A549 (cell line): ENCODE measurements at regions not wholly inside any gene's neighbourhood (a gene's known extent, or its start where the extent isn't known, plus 50 kb on each side); places are given as distances from the start of the nearest gene placed in this dataset.

Experiments used
- ATAC-seq, 2 experiments: fragments of 200-7000 bp in 1 of 2; fragments of >200 bp in 1 of 2; cut with Nextera tagmentation in 1 of 2; cut with Tn5 transposase in 1 of 2; 3 replicates each; pipeline versions ENCODE4 v1.8.0 to v1.9.1; 2018 to 2020; ENCODE audit warnings: mild to moderate bottlenecking in 1 of 2, moderate library complexity in 1 of 2
- CTCF ChIA-PET: fragments of 300-600 bp; sonication (Branson Sonifier 250); formaldehyde crosslinking; extraction: SDS; loops from one replicate; lab custom pipeline; 2021; ENCODE audit warnings: antibody characterized with exemption, inconsistent platforms; lab: Yijun Ruan, JAX
- POLR2A ChIA-PET: fragments of 350-600 bp; formaldehyde crosslinking; extraction: SDS; loops from one replicate; lab custom pipeline; 2021; ENCODE audit warnings: antibody characterized with exemption, inconsistent platforms; lab: Yijun Ruan, JAX
- DNase-seq, 2 experiments: peaks; one replicate each; pipeline versions ENCODE4 v3.0.0 to v3.0.0-alpha.2; 2011 to 2016; ENCODE audit warnings: low read depth in 1 of 2, low spot score in 1 of 2
- FAIRE-seq: peaks from 2 replicates; lab custom pipeline; 2011; peaks lifted over from hg19 to GRCh38; lab: Jason Lieb, UNC
- H3K27ac ChIP-seq, 2 experiments: fragments of >200 bp; sonication (Bioruptor Twin); formaldehyde crosslinking; 3 replicates each; pipeline ENCODE4 v1.5.1; 2016 to 2017
- H3K4me1 ChIP-seq: fragments of >200 bp; sonication (Bioruptor Twin); formaldehyde crosslinking; 3 replicates; pipeline ENCODE4 v1.6.1; 2016
- H3K4me2 ChIP-seq: fragments of >200 bp; sonication (Bioruptor Twin); formaldehyde crosslinking; 3 replicates; pipeline ENCODE4 v1.6.1; 2016
- H3K4me3 ChIP-seq: fragments of >200 bp; sonication (Bioruptor Twin); formaldehyde crosslinking; 3 replicates; pipeline ENCODE4 v1.5.1; 2016
- H3K9me3 ChIP-seq: fragments of >200 bp; sonication (Bioruptor Twin); formaldehyde crosslinking; 3 replicates; pipeline ENCODE4 v1.6.1; 2016
- BHLHE40 ChIP-seq: IDR thresholded peaks from 2 replicates; pipeline ENCODE4 v1.6.1; 2012; ENCODE audit warnings: low read depth, low read length, inconsistent platforms
- CBX8 ChIP-seq: fragments of 200-600 bp; sonication (generic); IDR thresholded peaks from 2 replicates; pipeline ENCODE4 v1.6.1; 2016
- CHD2 ChIP-seq: fragments of 150-350 bp; IDR thresholded peaks from 2 replicates; pipeline ENCODE4 v1.6.1; 2014; ENCODE audit warnings: low read length; ENCODE audit not compliant: partially characterized antibody
- FOSL2 ChIP-seq, 2 experiments: fragments of 450-650 bp in 1 of 2; fragments of >200 bp in 1 of 2; sonication (Bioruptor Twin) in 1 of 2; formaldehyde crosslinking; IDR thresholded peaks; 2 replicates each; pipeline versions ENCODE4 v1.5.0 to v1.6.1; 2016 to 2020; ENCODE audit warnings: mild to moderate bottlenecking in 1 of 2, moderate library complexity in 1 of 2
- GATA3 ChIP-seq: IDR thresholded peaks from 2 replicates; pipeline ENCODE4 v1.6.1; 2012; ENCODE audit warnings: borderline replicate concordance
- HDAC2 ChIP-seq: fragments of 200-600 bp; sonication (generic); IDR thresholded peaks from 2 replicates; pipeline ENCODE4 v1.6.1; 2016
- HOXB13 ChIP-seq: fragments of 250-450 bp; sonication (Bioruptor Pico); IDR thresholded peaks from 2 replicates; pipeline ENCODE4 v1.5.0; 2020; ENCODE audit warnings: low read depth, mild to moderate bottlenecking, moderate library complexity
- HOXB5 ChIP-seq: fragments of 250-450 bp; sonication (Bioruptor Pico); IDR thresholded peaks from 2 replicates; pipeline ENCODE4 v1.5.0; 2020; ENCODE audit warnings: mild to moderate bottlenecking, moderate library complexity
- MAZ ChIP-seq: fragments of 150-350 bp; IDR thresholded peaks from 2 replicates; pipeline ENCODE4 v1.6.1; 2014; ENCODE audit warnings: antibody characterized with exemption, low read depth, low read length, borderline replicate concordance
- PHF8 ChIP-seq: fragments of 200-600 bp; sonication (generic); IDR thresholded peaks from 2 replicates; pipeline ENCODE4 v1.6.1; 2016; ENCODE audit warnings: low read depth, mild to moderate bottlenecking, antibody characterized with exemption, moderate library complexity, borderline replicate concordance
- POLR2AphosphoS2 ChIP-seq: conservative IDR thresholded peaks from 2 replicates; pipeline ENCODE4 v1.6.1; 2012; ENCODE audit warnings: low read length, improper control_type of control experiment, inconsistent platforms
- RAD21 ChIP-seq, 2 experiments: fragments of >200 bp in 1 of 2; sonication (Bioruptor Twin) in 1 of 2; formaldehyde crosslinking in 1 of 2; IDR thresholded peaks in 1 of 2; conservative IDR thresholded peaks in 1 of 2; 2 replicates in 1 of 2; 3 replicates in 1 of 2; pipeline ENCODE4 v1.6.1; 2012 to 2018; ENCODE audit warnings: inconsistent platforms in 1 of 2
- RCOR1 ChIP-seq: fragments of 150-350 bp; IDR thresholded peaks from 2 replicates; pipeline ENCODE4 v1.6.1; 2014; ENCODE audit warnings: antibody characterized with exemption, low read length, low read depth
- RFX5 ChIP-seq: fragments of 450-650 bp; IDR thresholded peaks from 2 replicates; pipeline ENCODE4 v1.7.1; 2014; ENCODE audit warnings: antibody characterized with exemption, mild to moderate bottlenecking, moderate library complexity
- RNF2 ChIP-seq: fragments of 200-600 bp; sonication (generic); IDR thresholded peaks from 2 replicates; pipeline ENCODE4 v1.6.1; 2016; ENCODE audit warnings: low read depth, mild to moderate bottlenecking, antibody characterized with exemption, moderate library complexity, borderline replicate concordance
- SREBF2 ChIP-seq: fragments of 450-650 bp; IDR thresholded peaks from 2 replicates; pipeline ENCODE4 v1.6.1; 2014; ENCODE audit warnings: mild to moderate bottlenecking, moderate library complexity
- TFCP2L1 ChIP-seq: fragments of 250-450 bp; sonication (Bioruptor Pico); IDR thresholded peaks from 2 replicates; pipeline ENCODE4 v1.5.0; 2021; ENCODE audit warnings: mild to moderate bottlenecking
- ZFP36 ChIP-seq: fragments of 450-650 bp; IDR thresholded peaks from 2 replicates; pipeline ENCODE4 v1.6.1; 2014; ENCODE audit warnings: borderline replicate concordance; ENCODE audit not compliant: partially characterized antibody
- ZNF302 ChIP-seq: fragments of 250-450 bp; sonication (Bioruptor Pico); IDR thresholded peaks from 2 replicates; pipeline ENCODE4 v1.9.0; 2021; ENCODE audit warnings: inconsistent platforms, mild to moderate bottlenecking, moderate library complexity
- ZSCAN20 ChIP-seq: fragments of 250-450 bp; sonication (Bioruptor Pico); IDR thresholded peaks from 2 replicates; pipeline ENCODE4 v1.8.0; 2022; ENCODE audit warnings: mild to moderate bottlenecking, moderate library complexity
- WGBS: methylation state at CpG from one replicate; pipeline ENCODE4 v1.1.6; 2017; ENCODE audit errors: missing lambda C conversion rate; 5-methylcytosine and 5-hydroxymethylcytosine counted together
- TF ChIP-seq, protein P1 (sequence below): fragments of 450-650 bp; IDR thresholded peaks from 2 replicates; pipeline ENCODE4 v1.6.1; 2014; ENCODE audit warnings: antibody characterized with exemption
- TF ChIP-seq, protein P2 (sequence below): fragments of >200 bp; sonication (Bioruptor Twin); formaldehyde crosslinking; IDR thresholded peaks from 3 replicates; pipeline ENCODE4 v1.6.1; 2016

DNA sequence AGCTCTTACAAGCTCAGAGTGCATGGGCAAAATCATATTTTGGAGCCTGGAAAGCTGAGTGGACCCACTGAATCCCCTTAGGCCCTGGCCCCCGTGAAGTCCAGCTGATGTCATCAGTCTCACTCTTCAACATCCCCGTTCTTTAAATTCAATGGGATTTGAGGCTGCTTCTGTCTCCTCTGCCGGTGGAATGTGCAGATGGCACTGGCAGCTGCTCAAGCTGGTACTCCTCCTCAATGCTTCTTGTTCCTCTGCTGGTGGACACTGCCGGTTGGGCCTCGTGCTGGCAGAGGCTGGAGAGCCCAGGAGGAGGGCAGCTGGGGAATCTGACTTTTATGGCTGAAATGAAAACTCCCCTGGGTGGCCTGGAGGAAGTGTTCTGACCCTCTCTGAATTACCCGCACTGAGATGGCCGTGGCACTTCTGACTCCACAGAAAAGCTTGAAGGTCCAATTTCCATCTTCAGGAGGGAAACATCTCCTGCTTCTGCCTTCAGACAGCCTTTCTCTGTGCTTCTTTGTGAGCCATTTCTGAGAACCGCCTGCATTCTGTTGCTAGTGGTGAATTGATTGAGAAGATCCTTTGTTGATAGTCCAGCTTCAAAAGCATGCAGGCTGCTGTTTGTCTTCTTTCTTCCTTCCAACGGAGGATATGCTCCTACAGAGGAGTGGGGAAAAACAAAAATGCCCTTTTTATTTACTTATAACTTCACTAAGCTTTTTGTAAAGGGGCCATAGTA is 298.9 kb downstream of the TMEM38B start:
- no peaks in the 10 kb centered on the region for H3K4me1 ChIP-seq
- ChIA-PET POLR2A (no interaction called here), CTCF (interaction anchor here (1.0 kb wide), 1 partner anchor 9 kb away, joined by 4 read pairs; no protein-coding TSS in a partner anchor)
- H3K4me3 ChIP-seq, result no peak overlapping the region
- no peak overlapping the region for H3K27ac ChIP-seq
- TF ChIP-seq CBX8 (no peak), SREBF2 (no peak), HOXB13 (no peak), ZSCAN20 (no peak), RAD21 (conservative IDR thresholded peaks at IDR 0.05 in 1 of 2, IDR thresholded peaks at IDR 0.05 in 1 of 2) (no peak), RCOR1 (no peak), GATA3 (no peak), PHF8 (no peak), FOSL2 (IDR thresholded peaks at IDR 0.05) (no peak), FOSL2 (CRISPR knock-in tag; IDR thresholded peaks at IDR 0.05) (no peak), HOXB5 (no peak), RNF2 (no peak), MAZ (no peak), RFX5 (no peak), ZFP36 (no peak)
- TF ChIP-seq, protein P1, sequence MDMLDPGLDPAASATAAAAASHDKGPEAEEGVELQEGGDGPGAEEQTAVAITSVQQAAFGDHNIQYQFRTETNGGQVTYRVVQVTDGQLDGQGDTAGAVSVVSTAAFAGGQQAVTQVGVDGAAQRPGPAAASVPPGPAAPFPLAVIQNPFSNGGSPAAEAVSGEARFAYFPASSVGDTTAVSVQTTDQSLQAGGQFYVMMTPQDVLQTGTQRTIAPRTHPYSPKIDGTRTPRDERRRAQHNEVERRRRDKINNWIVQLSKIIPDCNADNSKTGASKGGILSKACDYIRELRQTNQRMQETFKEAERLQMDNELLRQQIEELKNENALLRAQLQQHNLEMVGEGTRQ, result no peak
- no peaks in the 10 kb centered on the region for H3K9me3 ChIP-seq
- DNase-seq (no peak), ATAC-seq (no peak), FAIRE-seq (no peak)
- no peak overlapping the region for H3K4me2 ChIP-seq
- 24% methylated on average over 6 of the region's 9 CpGs for WGBS

DNA sequence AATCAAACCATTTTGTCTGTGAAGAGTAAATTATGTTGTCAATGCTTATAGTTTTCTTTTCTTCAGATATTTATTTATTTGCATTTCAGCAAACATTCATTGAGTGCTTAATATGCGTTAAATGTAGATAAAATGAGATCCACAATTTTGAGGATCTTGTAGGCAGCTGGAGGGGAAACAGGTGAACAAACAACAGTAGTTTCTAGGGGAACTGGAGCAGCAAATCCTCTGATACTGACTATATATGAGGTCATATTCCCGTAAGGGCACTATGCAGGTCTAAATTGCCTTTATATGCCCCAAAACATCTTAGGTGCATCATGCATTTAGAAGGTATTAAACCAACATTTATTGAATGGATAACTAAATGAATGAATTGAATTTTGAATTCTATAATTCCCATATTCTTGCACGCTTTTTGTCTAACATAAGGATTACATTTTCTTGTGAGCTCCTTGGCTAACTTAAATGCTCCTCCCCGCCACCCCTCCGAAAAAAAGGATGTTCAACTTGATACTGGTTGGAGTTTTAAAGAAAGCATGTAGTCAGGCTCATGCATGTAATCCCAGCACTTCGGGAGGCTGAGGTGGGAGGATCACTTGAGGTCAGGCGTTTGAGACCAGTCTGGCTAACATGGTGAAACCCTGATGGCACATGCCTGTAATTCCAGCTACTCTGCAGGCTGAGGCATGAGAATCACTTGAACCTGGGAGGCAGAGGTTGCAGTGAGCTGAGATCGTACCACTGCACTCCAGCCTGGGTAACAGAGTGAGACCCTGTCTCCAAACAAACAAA is 299.8 kb downstream of the TMEM38B start:
- H3K4me2 ChIP-seq, result no peak overlapping the region
- H3K4me3 ChIP-seq, result no peak overlapping the region
- WGBS, result 24% methylated on average over 8 of the region's 8 CpGs
- POLR2A ChIA-PET, result no interaction called here
- TF ChIP-seq, protein P2, sequence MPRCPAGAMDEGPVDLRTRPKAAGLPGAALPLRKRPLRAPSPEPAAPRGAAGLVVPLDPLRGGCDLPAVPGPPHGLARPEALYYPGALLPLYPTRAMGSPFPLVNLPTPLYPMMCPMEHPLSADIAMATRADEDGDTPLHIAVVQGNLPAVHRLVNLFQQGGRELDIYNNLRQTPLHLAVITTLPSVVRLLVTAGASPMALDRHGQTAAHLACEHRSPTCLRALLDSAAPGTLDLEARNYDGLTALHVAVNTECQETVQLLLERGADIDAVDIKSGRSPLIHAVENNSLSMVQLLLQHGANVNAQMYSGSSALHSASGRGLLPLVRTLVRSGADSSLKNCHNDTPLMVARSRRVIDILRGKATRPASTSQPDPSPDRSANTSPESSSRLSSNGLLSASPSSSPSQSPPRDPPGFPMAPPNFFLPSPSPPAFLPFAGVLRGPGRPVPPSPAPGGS, result no peak
- TF ChIP-seq HDAC2 (no peak), ZNF302 (CRISPR knock-in tag) (no peak), CBX8 (no peak), BHLHE40 (no peak), CHD2 (no peak), POLR2AphosphoS2 (no peak), TFCP2L1 (CRISPR knock-in tag) (no peak)
- no peak overlapping the region for H3K27ac ChIP-seq
- no peaks in the 10 kb centered on the region for H3K4me1 ChIP-seq
- H3K9me3 ChIP-seq, result no peaks in the 10 kb centered on the region
- DNase-seq (no peak), ATAC-seq (no peak), FAIRE-seq (no peak)
- CTCF ChIA-PET, result interaction anchor here (1.0 kb wide), 1 partner anchor 10 kb away, joined by 4 read pairs; no protein-coding TSS in a partner anchor
